Stimulated activated naive B cell treated with anti-CD40 and anti-IgM and Interleukin-4, amounts not matched to agents 10 μg/mL and 1 μg/mL and 100 μg/mL, for 72 hours (primary cell): ENCODE measurements at regions not wholly inside any gene's neighbourhood (a gene's known extent, or its start where the extent isn't known, plus 50 kb on each side); places are given as distances from the start of the nearest gene placed in this dataset.
"Not testable (repeated sequence)": the region's sequence is repeated elsewhere in the genome, so short reads cannot be mapped to it uniquely, and the experiment has no call there.

Experiments used
- ATAC-seq, 2 donors: fragments of 150-1000 bp; cut with Tn5 transposase; replicated peaks; 2 replicates each; pipeline ENCODE4 v1.10.0; 2021; ENCODE audit warnings: moderate library complexity in 1 of 2
- DNase-seq: peaks from one replicate; pipeline ENCODE4 v3.0.0; 2021
- H3K27ac Mint-ChIP-seq: one replicate; pipeline ENCODE4 v1.8.0; 2022; ENCODE audit warnings: mild to moderate bottlenecking, mixed read lengths
- H3K27me3 Mint-ChIP-seq, 2 donors: one replicate each; pipeline ENCODE4 v1.8.0; 2022; ENCODE audit warnings: mixed read lengths in 2 of 2
- H3K36me3 Mint-ChIP-seq, 2 donors: one replicate each; pipeline ENCODE4 v1.8.0; 2022; ENCODE audit warnings: mixed read lengths in 2 of 2, mild to moderate bottlenecking in 1 of 2
- H3K4me1 Mint-ChIP-seq, 2 donors: one replicate each; pipeline ENCODE4 v1.8.0; 2022; ENCODE audit warnings: mixed read lengths in 2 of 2, mild to moderate bottlenecking in 1 of 2
- H3K4me3 Mint-ChIP-seq, 2 donors: one replicate each; pipeline ENCODE4 v1.8.0; 2022; ENCODE audit warnings: mild to moderate bottlenecking in 2 of 2, mixed read lengths in 2 of 2, moderate library complexity in 1 of 2
- H3K9me3 Mint-ChIP-seq, 2 donors: one replicate each; pipeline ENCODE4 v1.8.0; 2022; ENCODE audit warnings: mixed read lengths in 2 of 2, mild to moderate bottlenecking in 1 of 2

GRCh38 chr12:63508543-63508942, 159.8 kb downstream of the DPY19L2 start:
- H3K4me1 Mint-ChIP-seq, result no peaks in the 10 kb centered on the region
- ATAC-seq, result no peak
- no peak overlapping the region for H3K4me3 Mint-ChIP-seq
- peaks cover 8 to 18% of the 10 kb centered on the region in 2 donors for H3K9me3 Mint-ChIP-seq
- H3K27me3 Mint-ChIP-seq, result no peaks in the 10 kb centered on the region
- H3K27ac Mint-ChIP-seq, result no peak overlapping the region
- no peaks in the 10 kb centered on the region for H3K36me3 Mint-ChIP-seq
- no peak for DNase-seq

GRCh38 chr12:63499567-63499966, 168.7 kb downstream of the DPY19L2 start:
- DNase-seq (no peak), ATAC-seq (no peak)
- no peak overlapping the region for H3K27ac Mint-ChIP-seq
- no peaks in the 10 kb centered on the region for H3K36me3 Mint-ChIP-seq
- H3K9me3 Mint-ChIP-seq, result peaks cover 4 to 6% of the 10 kb centered on the region in 2 donors
- no peaks in the 10 kb centered on the region for H3K4me1 Mint-ChIP-seq
- no peaks in the 10 kb centered on the region for H3K27me3 Mint-ChIP-seq
- H3K4me3 Mint-ChIP-seq, result no peak overlapping the region

GRCh38 chr12:63498239-63498638, 170.1 kb downstream of the DPY19L2 start:
- ATAC-seq (no peak), DNase-seq (no peak)
- H3K4me3 Mint-ChIP-seq, result no peak overlapping the region
- peaks cover 4 to 6% of the 10 kb centered on the region in 2 donors for H3K9me3 Mint-ChIP-seq
- H3K36me3 Mint-ChIP-seq, result no peaks in the 10 kb centered on the region
- H3K27me3 Mint-ChIP-seq, result no peaks in the 10 kb centered on the region
- H3K27ac Mint-ChIP-seq, result no peak overlapping the region
- no peaks in the 10 kb centered on the region for H3K4me1 Mint-ChIP-seq

- no peak for DNase-seq
- Mint-ChIP-seq H3K36me3 (no peaks in the 10 kb centered on the region), H3K27ac (no peak overlapping the region), H3K27me3 (no peaks in the 10 kb centered on the region), H3K4me1 (no peaks in the 10 kb centered on the region), H3K9me3 (peaks cover 4 to 7% of the 10 kb centered on the region in 2 donors), H3K4me3 (no peak overlapping the region)
- ATAC-seq, result no peak
These were observed 171.6 kb downstream of the DPY19L2 start for GRCh38 chr12:63496654-63497053.

GRCh38 chr12:63495974-63496373, 172.3 kb downstream of the DPY19L2 start:
- DNase-seq (no peak), ATAC-seq (no peak)
- no peaks in the 10 kb centered on the region for H3K36me3 Mint-ChIP-seq
- H3K4me3 Mint-ChIP-seq, result no peak overlapping the region
- no peaks in the 10 kb centered on the region for H3K4me1 Mint-ChIP-seq
- no peaks in the 10 kb centered on the region for H3K27me3 Mint-ChIP-seq
- peaks cover 4 to 7% of the 10 kb centered on the region in 2 donors for H3K9me3 Mint-ChIP-seq
- H3K27ac Mint-ChIP-seq, result no peak overlapping the region

GRCh38 chr12:63493357-63493756, 174.9 kb downstream of the DPY19L2 start:
- not testable (repeated sequence) for H3K27me3 Mint-ChIP-seq, H3K4me1 Mint-ChIP-seq, ATAC-seq, DNase-seq, H3K27ac Mint-ChIP-seq, H3K36me3 Mint-ChIP-seq, H3K4me3 Mint-ChIP-seq, H3K9me3 Mint-ChIP-seq

GRCh38 chr12:63480186-63480585, 188.1 kb downstream of the DPY19L2 start:
- DNase-seq (no peak), ATAC-seq (no peak)
- no peak overlapping the region for H3K4me3 Mint-ChIP-seq
- H3K27ac Mint-ChIP-seq, result no peak overlapping the region
- H3K4me1 Mint-ChIP-seq, result no peaks in the 10 kb centered on the region
- H3K36me3 Mint-ChIP-seq, result no peaks in the 10 kb centered on the region
- H3K27me3 Mint-ChIP-seq, result no peaks in the 10 kb centered on the region
- H3K9me3 Mint-ChIP-seq, result no peaks in the 10 kb centered on the region

GRCh38 chr12:63470161-63470560, 198.1 kb downstream of the DPY19L2 start:
- Mint-ChIP-seq H3K4me3 (no peak overlapping the region), H3K4me1 (no peaks in the 10 kb centered on the region)
- no peak for ATAC-seq

GRCh38 chr12:63467951-63468350, 200.3 kb downstream of the DPY19L2 start:
- H3K27me3 Mint-ChIP-seq, result no peaks in the 10 kb centered on the region
- no peaks in the 10 kb centered on the region for H3K36me3 Mint-ChIP-seq
- H3K4me1 Mint-ChIP-seq, result no peaks in the 10 kb centered on the region
- DNase-seq (no peak), ATAC-seq (no peak)
- no peak overlapping the region for H3K4me3 Mint-ChIP-seq
- no peak overlapping the region for H3K27ac Mint-ChIP-seq
- peaks cover 7 to 9% of the 10 kb centered on the region in 2 donors for H3K9me3 Mint-ChIP-seq

More at GRCh38 chr12:63470161-63470560, 198.1 kb downstream of the DPY19L2 start:
- H3K27me3 Mint-ChIP-seq, result no peaks in the 10 kb centered on the region
- H3K9me3 Mint-ChIP-seq, result peaks cover 4 to 8% of the 10 kb centered on the region in 2 donors
- no peaks in the 10 kb centered on the region for H3K36me3 Mint-ChIP-seq
- H3K27ac Mint-ChIP-seq, result no peak overlapping the region
- no peak for DNase-seq

- no peak for ATAC-seq
- DNase-seq, result no peak
- Mint-ChIP-seq H3K4me3 (no peak overlapping the region), H3K36me3 (no peaks in the 10 kb centered on the region), H3K9me3 (peaks cover 2 to 4% of the 10 kb centered on the region in 2 donors), H3K27me3 (no peaks in the 10 kb centered on the region), H3K27ac (no peak overlapping the region), H3K4me1 (no peaks in the 10 kb centered on the region)
These were observed 210.4 kb downstream of the DPY19L2 start for GRCh38 chr12:63457857-63458256.

- H3K27me3 Mint-ChIP-seq, result no peaks in the 10 kb centered on the region
- DNase-seq (no peak), ATAC-seq (no peak)
- H3K36me3 Mint-ChIP-seq, result no peaks in the 10 kb centered on the region
- no peak overlapping the region for H3K4me3 Mint-ChIP-seq
- peaks cover 2 to 4% of the 10 kb centered on the region in 2 donors for H3K9me3 Mint-ChIP-seq
- no peak overlapping the region for H3K27ac Mint-ChIP-seq
- H3K4me1 Mint-ChIP-seq, result no peaks in the 10 kb centered on the region
These were observed 210.9 kb downstream of the DPY19L2 start for GRCh38 chr12:63457428-63457827.

- no peaks in the 10 kb centered on the region for H3K36me3 Mint-ChIP-seq
- ATAC-seq, result no peak
- no peak overlapping the region for H3K27ac Mint-ChIP-seq
- no peak for DNase-seq
- no peak overlapping the region for H3K4me3 Mint-ChIP-seq
- H3K9me3 Mint-ChIP-seq, result no peaks in the 10 kb centered on the region
- no peaks in the 10 kb centered on the region for H3K4me1 Mint-ChIP-seq
- no peaks in the 10 kb centered on the region for H3K27me3 Mint-ChIP-seq
These were observed 217.5 kb downstream of the DPY19L2 start for GRCh38 chr12:63450816-63451215.

GRCh38 chr12:63450334-63450733, 218.0 kb downstream of the DPY19L2 start:
- ATAC-seq (no peak), DNase-seq (no peak)
- H3K4me3 Mint-ChIP-seq, result no peak overlapping the region
- no peaks in the 10 kb centered on the region for H3K4me1 Mint-ChIP-seq
- H3K36me3 Mint-ChIP-seq, result no peaks in the 10 kb centered on the region
- no peak overlapping the region for H3K27ac Mint-ChIP-seq
- H3K9me3 Mint-ChIP-seq, result no peaks in the 10 kb centered on the region
- no peaks in the 10 kb centered on the region for H3K27me3 Mint-ChIP-seq

- DNase-seq (no peak), ATAC-seq (no peak)
- H3K4me1 Mint-ChIP-seq, result no peaks in the 10 kb centered on the region
- no peak overlapping the region for H3K27ac Mint-ChIP-seq
- no peak overlapping the region for H3K4me3 Mint-ChIP-seq
- no peaks in the 10 kb centered on the region for H3K27me3 Mint-ChIP-seq
- no peaks in the 10 kb centered on the region for H3K36me3 Mint-ChIP-seq
- peaks cover 0 to 3% of the 10 kb centered on the region in 2 donors for H3K9me3 Mint-ChIP-seq
These were observed 222.9 kb downstream of the DPY19L2 start for GRCh38 chr12:63445224-63445880.

- H3K9me3 Mint-ChIP-seq, result peaks cover 2 to 3% of the 10 kb centered on the region in 2 donors
- H3K27ac Mint-ChIP-seq, result no peak overlapping the region
- no peaks in the 10 kb centered on the region for H3K4me1 Mint-ChIP-seq
- H3K27me3 Mint-ChIP-seq, result peaks cover 0 to 4% of the 10 kb centered on the region in 2 donors
- ATAC-seq (no peak), DNase-seq (no peak)
- no peaks in the 10 kb centered on the region for H3K36me3 Mint-ChIP-seq
- no peak overlapping the region for H3K4me3 Mint-ChIP-seq
These were observed 228.2 kb downstream of the DPY19L2 start for GRCh38 chr12:63440048-63440447.

GRCh38 chr12:63434384-63434783, 233.9 kb downstream of the DPY19L2 start:
- not testable (repeated sequence) for ATAC-seq, H3K36me3 Mint-ChIP-seq, H3K27me3 Mint-ChIP-seq, DNase-seq, H3K4me1 Mint-ChIP-seq, H3K27ac Mint-ChIP-seq, H3K4me3 Mint-ChIP-seq, H3K9me3 Mint-ChIP-seq
